Fibroblast of lung (primary cell): ENCODE measurements at regions not wholly inside any gene's neighbourhood (a gene's known extent, or its start where the extent isn't known, plus 50 kb on each side); places are given as distances from the start of the nearest gene placed in this dataset.

Experiments
- DNase-seq, 2 donors: peaks; one replicate each; pipeline versions ENCODE4 v3.0.0 to v3.0.0-alpha.2; 2010; ENCODE audit warnings: low read depth in 2 of 2
- H2AFZ ChIP-seq: 2 replicates; pipeline ENCODE4 v1.5.1; 2012; ENCODE audit warnings: low read length, control low read depth, inconsistent platforms
- H3K27ac ChIP-seq: 2 replicates; pipeline ENCODE4 v1.5.1; 2011; ENCODE audit warnings: low read length, control low read depth; ENCODE audit not compliant: insufficient read depth
- H3K27me3 ChIP-seq: 2 replicates; pipeline ENCODE4 v1.5.1; 2011; ENCODE audit warnings: mild to moderate bottlenecking, low read length; ENCODE audit not compliant: control insufficient read depth, insufficient read depth
- H3K36me3 ChIP-seq: 2 replicates; pipeline ENCODE4 v1.5.1; 2011; ENCODE audit warnings: low read length; ENCODE audit not compliant: control insufficient read depth, insufficient read depth
- H3K4me1 ChIP-seq: 2 replicates; pipeline ENCODE4 v1.5.1; 2011; ENCODE audit warnings: low read length; ENCODE audit not compliant: control insufficient read depth, insufficient read depth; ENCODE audit errors: extremely low read depth
- H3K4me2 ChIP-seq: 2 replicates; pipeline ENCODE4 v1.5.1; 2011; ENCODE audit warnings: low read length, control low read depth; ENCODE audit not compliant: insufficient read depth; ENCODE audit errors: extremely low read depth
- H3K4me3 ChIP-seq, 4 experiments: fragments of 200-600 bp in 1 of 4; sonication (generic) in 1 of 4; replicated peaks in 1 of 4; 2 replicates each; pipeline ENCODE4 v1.5.1; 2011 to 2016; ENCODE audit warnings: low read length in 4 of 4, low read depth in 3 of 4, mild to moderate bottlenecking in 3 of 4, control low read depth in 2 of 4, inconsistent platforms in 1 of 4, mixed read lengths in 1 of 4; ENCODE audit not compliant: insufficient read depth in 1 of 4; ENCODE audit errors: control extremely low read depth in 1 of 4
- H3K79me2 ChIP-seq: 2 replicates; pipeline ENCODE4 v1.5.1; 2012; ENCODE audit warnings: mild to moderate bottlenecking, low read length, inconsistent platforms; ENCODE audit not compliant: control insufficient read depth, insufficient read depth
- H3K9ac ChIP-seq: 2 replicates; pipeline ENCODE4 v1.5.1; 2011; ENCODE audit warnings: mild to moderate bottlenecking, low read length, control low read depth; ENCODE audit not compliant: insufficient read depth
- H3K9me3 ChIP-seq: 2 replicates; pipeline ENCODE4 v1.5.1; 2012; ENCODE audit warnings: low read depth, low read length; ENCODE audit not compliant: control insufficient read depth, insufficient read depth
- H4K20me1 ChIP-seq: 2 replicates; pipeline ENCODE4 v1.5.1; 2011; ENCODE audit warnings: low read length; ENCODE audit not compliant: control insufficient read depth, insufficient read depth; ENCODE audit errors: extremely low read depth
- EZH2 ChIP-seq: IDR thresholded peaks from 2 replicates; pipeline ENCODE4 v1.5.1; 2012; ENCODE audit warnings: low read length, control low read depth, mild to moderate bottlenecking; ENCODE audit errors: missing control alignments
- TF ChIP-seq, protein P1 (sequence below), 2 donors: IDR thresholded peaks in 1 of 2; conservative IDR thresholded peaks in 1 of 2; 1 replicate in 1 of 2; 2 replicates in 1 of 2; pipeline ENCODE4 v1.5.1; 2011 to 2012; ENCODE audit warnings: low read length in 2 of 2, control low read depth in 1 of 2, inconsistent platforms in 1 of 2, low read depth in 1 of 2, mild to moderate bottlenecking in 1 of 2

- no peak overlapping the region for H3K4me3 ChIP-seq
Observed at GRCh38 chr12:111215881-111216280, 153.0 kb downstream of the PHETA1 start.

GRCh38 chr12:111214401-111214800 lies 154.5 kb downstream of the PHETA1 start:
- no peak overlapping the region for H3K27ac ChIP-seq
- no peaks in the 10 kb centered on the region for H3K27me3 ChIP-seq
- H3K9me3 ChIP-seq: no peaks in the 10 kb centered on the region
- H3K79me2 ChIP-seq: no peaks in the 10 kb centered on the region
- no peak overlapping the region for H3K9ac ChIP-seq
- TF ChIP-seq, protein P1, sequence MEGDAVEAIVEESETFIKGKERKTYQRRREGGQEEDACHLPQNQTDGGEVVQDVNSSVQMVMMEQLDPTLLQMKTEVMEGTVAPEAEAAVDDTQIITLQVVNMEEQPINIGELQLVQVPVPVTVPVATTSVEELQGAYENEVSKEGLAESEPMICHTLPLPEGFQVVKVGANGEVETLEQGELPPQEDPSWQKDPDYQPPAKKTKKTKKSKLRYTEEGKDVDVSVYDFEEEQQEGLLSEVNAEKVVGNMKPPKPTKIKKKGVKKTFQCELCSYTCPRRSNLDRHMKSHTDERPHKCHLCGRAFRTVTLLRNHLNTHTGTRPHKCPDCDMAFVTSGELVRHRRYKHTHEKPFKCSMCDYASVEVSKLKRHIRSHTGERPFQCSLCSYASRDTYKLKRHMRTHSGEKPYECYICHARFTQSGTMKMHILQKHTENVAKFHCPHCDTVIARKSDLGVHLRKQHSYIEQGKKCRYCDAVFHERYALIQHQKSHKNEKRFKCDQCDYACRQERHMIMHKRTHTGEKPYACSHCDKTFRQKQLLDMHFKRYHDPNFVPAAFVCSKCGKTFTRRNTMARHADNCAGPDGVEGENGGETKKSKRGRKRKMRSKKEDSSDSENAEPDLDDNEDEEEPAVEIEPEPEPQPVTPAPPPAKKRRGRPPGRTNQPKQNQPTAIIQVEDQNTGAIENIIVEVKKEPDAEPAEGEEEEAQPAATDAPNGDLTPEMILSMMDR (conservative IDR thresholded peaks at IDR 0.05 in 1 of 2, IDR thresholded peaks at IDR 0.05 in 1 of 2; ENCODE audit: low read depth in 1 of 2, low read length in 2 of 2): no peak
- TF ChIP-seq EZH2: no peak
- no peak for DNase-seq
- H3K4me1 ChIP-seq: no peaks in the 10 kb centered on the region
- H3K4me2 ChIP-seq: no peak overlapping the region
- no peak overlapping the region for H2AFZ ChIP-seq
- no peak overlapping the region for H3K4me3 ChIP-seq
- H4K20me1 ChIP-seq: no peaks in the 10 kb centered on the region
- H3K36me3 ChIP-seq: no peaks in the 10 kb centered on the region

More at GRCh38 chr12:111215881-111216280, 153.0 kb downstream of the PHETA1 start:
- Histone ChIP-seq H3K27ac (no peak overlapping the region), H3K4me2 (no peak overlapping the region), H3K27me3 (no peaks in the 10 kb centered on the region), H4K20me1 (no peaks in the 10 kb centered on the region), H3K9me3 (no peaks in the 10 kb centered on the region), H3K79me2 (no peaks in the 10 kb centered on the region), H3K9ac (no peak overlapping the region), H3K36me3 (no peaks in the 10 kb centered on the region), H3K4me1 (no peaks in the 10 kb centered on the region), H2AFZ (no peak overlapping the region)
- no peak for DNase-seq
- TF ChIP-seq, protein P1 (conservative IDR thresholded peaks at IDR 0.05 in 1 of 2, IDR thresholded peaks at IDR 0.05 in 1 of 2; ENCODE audit: low read depth in 1 of 2, low read length in 2 of 2): no peak
- no peak for TF ChIP-seq EZH2

DNA sequence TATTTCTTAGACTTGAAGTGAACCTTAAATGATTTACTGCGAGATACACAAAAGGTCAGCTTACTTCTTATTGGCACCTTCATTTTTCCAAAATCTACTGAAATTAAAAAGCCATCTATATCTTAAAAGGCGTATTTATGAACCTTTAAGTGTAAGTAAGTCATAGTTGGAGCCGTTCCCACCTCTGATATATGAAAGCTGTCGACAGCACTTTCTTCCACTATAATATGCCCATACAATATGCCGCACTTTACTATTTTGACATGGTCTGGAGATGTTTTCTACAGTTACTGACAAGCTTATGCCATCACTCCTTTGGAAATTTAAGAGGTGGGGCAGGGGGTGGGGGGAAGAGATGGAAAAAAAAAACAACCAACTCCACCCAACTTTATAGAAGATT lies 155.3 kb downstream of the PHETA1 start:
- no peak overlapping the region for H2AFZ ChIP-seq
- H3K9ac ChIP-seq: no peak overlapping the region
- H3K4me3 ChIP-seq: no peak overlapping the region
- no peak for DNase-seq
- H3K27me3 ChIP-seq: no peaks in the 10 kb centered on the region
- no peaks in the 10 kb centered on the region for H3K36me3 ChIP-seq
- H4K20me1 ChIP-seq: no peaks in the 10 kb centered on the region
- H3K79me2 ChIP-seq: no peaks in the 10 kb centered on the region
- no peak overlapping the region for H3K27ac ChIP-seq
- H3K4me1 ChIP-seq: no peaks in the 10 kb centered on the region
- H3K9me3 ChIP-seq: no peaks in the 10 kb centered on the region
- no peak overlapping the region for H3K4me2 ChIP-seq
- TF ChIP-seq EZH2: no peak
- TF ChIP-seq, protein P1 (conservative IDR thresholded peaks at IDR 0.05 in 1 of 2, IDR thresholded peaks at IDR 0.05 in 1 of 2; ENCODE audit: low read depth in 1 of 2, low read length in 2 of 2): no peak
